ENCODE measurements at regions not wholly inside any gene's neighbourhood (a gene's known extent, or its start where the extent isn't known, plus 50 kb on each side); places are given as distances from the start of the nearest gene placed in this dataset.
"Not testable (repeated sequence)": the region's sequence is repeated elsewhere in the genome, so short reads cannot be mapped to it uniquely, and the experiment has no call there.

DNA sequence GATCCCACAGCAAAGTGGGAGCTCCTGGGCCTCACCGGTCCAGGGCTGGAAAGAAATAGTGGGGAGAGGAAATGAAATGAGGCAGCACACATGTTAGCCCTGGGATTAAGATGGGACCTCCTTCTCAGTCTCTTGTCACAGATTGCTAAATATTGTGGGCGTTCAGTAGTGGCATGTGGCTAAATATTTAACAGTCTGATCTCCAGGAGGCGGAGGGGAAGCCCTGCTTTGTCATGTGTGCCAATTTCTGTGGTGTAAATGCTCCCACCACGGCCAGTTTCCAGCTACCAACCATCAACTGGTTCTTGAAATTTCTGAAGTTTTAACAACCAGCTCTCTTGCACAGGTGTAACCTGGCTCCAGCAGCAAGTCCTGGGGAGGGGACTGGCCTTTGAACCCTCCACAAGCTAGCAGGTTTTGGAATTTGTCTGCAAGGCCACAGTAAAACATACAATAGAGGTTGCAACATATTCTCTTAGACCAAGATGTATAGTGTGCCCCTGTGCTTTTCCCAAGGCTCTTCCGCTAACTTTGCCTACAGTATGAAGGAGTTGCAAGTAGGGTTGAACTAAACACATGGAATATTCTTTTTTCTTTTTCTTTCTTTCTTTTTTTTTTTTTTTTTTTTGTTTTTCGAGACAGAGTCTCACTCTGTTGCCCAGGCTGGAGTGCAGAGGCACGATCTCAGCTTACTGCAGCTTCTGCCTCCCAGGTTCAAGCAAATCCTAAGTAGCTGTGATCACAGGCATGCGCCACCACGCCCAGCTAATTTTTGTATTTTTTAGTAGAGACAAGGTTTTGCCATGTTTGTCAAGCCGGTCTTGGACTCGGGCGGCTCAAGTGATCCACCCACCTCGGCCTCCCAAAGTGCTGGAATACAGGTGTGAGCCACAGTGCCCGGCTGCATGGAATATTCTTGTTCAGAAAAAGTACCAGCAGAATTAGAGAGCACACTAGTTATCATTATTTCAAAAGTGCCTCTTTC, 103.1 kb upstream of the PCBD1 start:
- no peak for DNase-seq

DNA sequence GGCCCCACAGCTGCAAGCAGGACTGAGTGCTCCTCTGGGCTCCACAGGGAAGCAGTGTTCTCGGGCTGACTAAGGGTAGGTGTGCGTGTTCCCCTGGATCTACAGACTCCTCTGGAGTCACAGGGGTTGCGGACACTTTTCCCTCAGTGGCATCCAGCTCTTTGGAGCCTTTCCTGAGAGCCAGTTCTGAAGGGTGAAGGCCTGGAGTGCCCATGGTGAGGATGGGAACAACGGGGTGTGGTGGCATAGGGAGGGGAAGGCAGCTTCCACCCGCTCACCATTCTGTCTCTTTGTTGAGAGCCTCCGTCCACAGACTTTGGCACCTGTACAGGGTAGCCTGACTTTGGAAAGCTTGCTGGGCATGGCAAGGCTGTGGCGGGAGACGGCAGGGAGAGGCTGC, 104.1 kb upstream of the PCBD1 start:
- no peak for DNase-seq

DNA sequence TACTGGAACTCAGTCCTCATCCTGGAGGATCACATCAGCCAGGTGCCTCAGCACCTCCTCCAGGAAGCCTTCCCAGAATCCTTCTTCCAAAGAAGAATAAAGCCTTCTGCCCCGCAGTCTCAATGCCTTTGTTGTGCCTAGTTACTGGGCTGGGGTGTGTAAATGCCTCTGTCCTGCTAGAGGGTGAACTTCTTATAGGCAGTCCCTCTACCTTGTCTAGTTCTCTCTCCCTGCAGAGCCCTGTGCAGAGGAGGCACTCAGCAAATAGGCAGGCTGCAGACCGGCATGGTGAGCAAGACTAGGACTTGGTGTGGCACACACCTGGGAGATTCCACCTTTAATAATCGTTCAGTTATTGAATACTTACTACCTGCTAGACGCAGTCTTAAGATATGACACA, 104.7 kb upstream of the PCBD1 start:
- no peak for DNase-seq

DNA sequence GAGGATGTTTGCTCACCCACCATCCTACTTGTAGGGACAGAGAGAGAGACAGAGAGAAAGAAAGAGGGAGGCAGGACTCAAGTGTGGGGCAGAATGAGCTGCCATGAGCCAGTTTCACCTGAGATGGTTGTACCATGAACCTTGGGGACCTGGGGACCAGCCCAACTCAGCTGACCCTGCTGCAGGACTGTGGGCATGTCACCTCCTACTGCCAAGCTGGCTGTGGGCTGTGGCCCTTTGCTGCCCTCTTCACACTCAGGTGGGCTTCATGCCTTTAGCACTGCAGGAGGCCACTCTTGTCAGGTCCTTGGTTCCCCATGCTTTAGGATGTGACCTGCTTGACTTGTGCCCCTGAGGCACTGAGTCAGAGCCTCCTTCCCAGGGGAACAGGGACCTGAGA, 108.2 kb upstream of the PCBD1 start:
- DNase-seq, result no peak

DNA sequence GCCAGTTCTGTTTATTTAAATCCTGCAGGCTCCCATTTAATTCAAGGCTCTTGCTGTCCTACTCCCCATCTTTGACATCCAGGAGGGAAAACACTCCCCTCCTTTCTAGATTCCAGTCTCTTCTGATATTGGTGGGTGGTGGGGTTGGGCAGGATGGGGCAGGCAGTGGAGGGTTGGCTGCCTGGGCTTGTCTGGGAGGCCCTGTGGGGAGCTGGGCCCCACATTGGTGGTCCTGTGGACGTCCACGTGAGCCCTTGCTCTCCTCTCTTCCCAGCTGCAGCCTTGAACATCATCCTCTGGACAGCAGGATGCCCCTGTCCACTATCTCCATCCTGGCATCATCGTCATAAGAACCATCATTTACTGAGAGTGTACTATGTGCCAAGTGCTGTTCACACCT, 108.9 kb upstream of the PCBD1 start:
- DNase-seq, result no peak

DNA sequence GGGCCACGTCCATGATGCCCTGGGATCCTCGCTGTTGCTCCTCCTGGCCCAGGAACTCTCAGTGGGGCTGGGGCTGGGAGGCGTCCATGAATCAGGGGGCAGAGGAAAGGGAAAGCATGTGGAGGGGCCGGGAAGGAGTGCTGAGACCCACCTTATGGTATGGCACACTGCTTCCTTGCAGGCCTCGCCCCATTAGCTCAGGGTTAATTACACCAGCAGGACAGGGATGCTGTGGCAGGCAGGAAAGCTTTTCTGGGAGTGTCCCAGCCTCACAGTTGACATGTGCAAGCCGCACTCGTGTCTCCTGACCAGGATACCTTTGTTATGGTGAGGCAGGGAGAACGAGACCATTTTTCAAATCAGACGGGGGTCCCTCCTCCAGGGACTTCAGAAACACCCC, 109.7 kb upstream of the PCBD1 start:
- DNase-seq, result no peak

DNA sequence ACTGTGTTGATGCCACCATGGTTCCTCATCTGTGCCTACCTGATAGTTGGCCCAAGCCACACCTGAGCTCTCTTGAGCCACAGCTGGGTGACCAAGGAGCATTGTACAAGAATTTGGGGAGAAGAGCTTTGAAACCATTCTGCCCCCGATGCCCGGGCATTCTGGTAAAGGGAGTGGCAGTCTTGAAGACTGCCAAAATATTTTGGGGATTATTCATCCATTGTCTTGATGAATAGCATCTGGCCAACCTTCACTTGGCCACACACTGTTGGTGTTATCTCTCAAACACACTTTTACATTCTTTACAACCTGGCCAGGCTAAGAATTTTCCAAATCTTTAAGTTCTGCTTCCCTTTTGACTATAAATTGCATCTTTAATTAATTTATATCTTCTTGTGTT, 113.1 kb upstream of the PCBD1 start:
- no peak for DNase-seq

DNA sequence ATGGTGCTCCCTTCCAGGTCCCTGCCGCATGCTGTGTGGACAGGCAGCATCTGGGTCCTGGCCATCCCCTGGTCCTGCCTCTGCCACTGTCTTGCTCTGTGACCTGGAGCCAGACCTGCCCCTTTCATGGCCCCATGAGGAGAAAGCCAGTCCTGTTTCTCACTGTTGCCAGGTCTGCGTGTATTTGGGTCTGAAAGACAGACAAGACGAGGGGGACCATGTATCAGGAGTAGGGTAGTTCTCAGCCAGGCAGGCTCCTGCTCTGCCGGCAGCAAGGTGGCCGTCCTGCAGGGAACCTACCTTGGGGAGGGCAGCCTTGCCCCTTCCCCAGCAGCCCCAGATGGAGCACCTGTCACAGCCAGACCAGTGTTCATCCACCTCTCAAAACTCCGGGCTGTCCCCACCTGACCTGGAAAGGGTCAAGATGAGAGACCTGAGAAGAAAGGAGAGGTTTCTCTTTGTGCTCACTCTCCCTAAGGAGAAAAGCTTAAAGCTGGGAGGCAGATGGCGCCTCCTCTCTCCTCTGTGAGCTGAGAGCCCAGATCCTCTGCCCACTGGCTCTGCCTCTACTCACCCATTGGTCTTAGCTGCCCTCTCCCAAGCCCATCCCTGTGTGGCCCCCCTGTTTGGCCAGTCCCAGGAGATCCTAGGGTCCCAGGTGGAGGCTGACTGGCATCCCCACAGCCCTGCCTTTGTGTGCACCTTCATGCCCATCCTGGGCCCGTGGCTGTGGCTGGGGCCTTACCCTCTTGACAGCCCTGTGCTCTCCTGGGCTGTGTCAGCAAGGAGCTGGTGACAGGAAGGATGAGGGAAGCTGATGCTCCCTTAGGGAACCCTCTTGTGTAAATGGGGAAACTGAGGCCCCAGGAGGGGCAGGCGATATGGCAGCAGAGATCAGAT, 116.1 kb upstream of the PCBD1 start:
- DNase-seq, result no peak

DNA sequence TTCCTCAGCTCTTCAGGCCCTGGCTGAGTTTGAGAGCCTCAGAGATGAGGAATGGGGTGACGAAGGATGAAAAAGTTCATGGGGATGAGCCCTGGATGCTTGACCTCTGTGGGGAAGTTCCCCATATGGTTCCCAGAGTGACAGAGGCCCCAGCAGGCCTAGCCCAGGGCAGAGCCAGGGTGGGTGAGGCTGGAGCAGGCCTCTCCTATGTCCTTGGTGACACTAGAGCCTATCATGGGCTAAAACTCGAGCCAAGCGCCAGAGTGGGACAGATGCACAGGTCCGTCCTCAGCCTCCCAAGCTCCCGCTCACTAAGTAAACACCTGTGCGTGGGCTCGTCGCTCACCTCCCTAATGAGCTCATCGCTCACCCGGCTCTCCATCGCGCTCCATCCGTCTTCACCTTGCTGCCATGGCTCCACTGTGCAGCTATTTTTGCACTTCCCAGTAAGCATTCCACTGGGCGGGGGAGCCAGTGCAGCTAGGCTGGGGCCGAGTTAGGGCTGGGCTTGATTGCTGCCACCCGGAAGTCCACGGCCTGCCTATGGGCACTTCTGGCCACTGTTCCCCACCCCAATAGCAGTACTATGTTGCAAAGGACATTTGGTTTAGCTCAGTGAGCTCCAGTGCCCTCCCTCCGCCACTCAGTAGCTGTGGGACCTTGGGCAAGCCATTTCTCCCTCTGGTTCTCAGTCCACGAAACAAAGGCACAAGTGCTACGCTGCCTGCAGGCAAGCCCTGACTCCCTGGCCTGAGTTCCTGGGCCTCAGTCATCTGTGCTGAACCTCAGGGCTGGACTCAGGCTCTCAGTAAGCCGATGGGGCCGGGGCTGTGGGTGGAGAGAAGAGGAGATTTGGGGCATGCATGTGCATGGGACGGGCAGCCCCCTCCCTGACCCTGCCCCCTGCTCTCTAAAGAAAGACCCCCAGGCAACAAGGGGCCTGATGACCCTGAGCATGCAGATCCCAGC, 117.3 kb upstream of the PCBD1 start:
- DNase-seq, result no peak

DNA sequence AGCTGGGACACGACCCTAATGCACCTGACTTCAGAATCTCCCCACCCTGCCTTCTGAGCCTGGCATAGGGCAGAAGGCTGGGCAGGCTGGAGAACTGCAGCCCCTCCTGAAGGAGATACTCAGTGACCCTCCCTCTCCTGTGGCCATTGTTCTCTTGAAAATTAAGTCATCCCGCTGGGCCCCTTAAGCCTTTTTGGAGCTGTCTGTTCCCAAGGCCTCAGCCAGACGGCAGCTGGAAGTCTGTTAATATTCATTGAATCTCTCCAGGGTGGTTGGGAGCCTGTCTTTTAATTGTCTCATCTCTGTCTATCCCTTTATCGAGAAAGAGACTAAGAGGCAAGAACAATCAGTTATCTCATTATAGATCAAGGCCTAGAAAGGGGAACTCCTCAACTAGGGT, 118.1 kb upstream of the PCBD1 start:
- no peak for DNase-seq

DNA sequence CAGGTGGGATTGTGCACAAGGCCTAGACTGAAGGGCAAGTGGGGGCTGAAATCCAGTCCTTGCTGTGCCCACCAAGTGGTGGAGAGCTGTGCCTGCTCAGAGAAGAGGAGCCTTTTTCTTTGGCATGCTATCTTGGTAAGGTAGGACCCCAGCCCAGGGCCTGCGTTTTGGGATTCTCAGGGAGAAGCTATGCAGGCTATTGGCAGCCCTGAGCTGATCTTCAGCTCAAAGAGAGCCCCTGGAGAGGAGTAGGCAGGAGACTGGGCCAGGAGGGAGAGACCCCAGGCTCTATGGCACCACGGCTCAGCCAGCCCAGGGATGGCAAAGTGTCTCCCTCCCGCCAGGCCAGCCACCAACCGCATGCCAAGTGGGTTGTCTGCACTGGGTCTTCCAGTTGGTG, 119.2 kb upstream of the PCBD1 start:
- DNase-seq, result no peak

DNA sequence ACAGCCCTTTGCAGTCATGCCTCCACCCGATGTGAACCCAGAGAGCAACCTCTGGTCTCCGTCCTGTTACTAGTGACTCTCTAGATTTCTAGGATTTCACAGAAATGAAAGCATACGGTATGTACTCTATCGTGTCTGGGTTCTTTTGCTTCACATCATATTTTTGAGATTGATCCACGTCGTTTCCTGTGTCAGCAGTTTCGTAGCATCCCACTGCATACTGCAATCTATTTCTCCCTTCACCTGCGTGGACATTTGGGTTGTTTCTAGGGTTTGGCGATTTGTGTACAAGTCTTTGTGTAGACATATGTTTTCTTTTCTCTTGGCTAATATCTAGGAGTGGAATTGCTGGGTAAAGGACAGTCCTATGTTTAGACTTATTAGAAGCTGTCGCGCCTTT, 119.8 kb upstream of the PCBD1 start:
- no peak for DNase-seq

DNA sequence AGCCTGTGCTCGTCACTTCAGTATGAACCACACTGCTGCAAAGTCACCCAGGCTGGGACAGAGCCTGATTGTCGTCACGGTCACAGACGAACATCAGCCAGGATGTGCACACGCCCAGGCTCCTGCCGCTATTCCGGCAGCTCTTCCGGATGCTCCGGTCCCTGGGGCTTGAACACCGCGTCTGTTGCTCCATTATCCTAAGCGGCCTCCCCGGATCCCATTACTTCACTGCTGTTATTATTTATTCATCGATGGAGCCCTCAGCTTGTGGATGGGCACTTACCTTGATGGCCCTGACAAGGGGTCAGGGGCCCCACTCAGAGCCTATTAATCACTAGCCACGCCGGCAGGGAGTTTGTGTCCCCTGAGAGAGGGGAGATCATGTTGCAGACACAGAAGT, 120.8 kb upstream of the PCBD1 start:
- no peak for DNase-seq

DNA sequence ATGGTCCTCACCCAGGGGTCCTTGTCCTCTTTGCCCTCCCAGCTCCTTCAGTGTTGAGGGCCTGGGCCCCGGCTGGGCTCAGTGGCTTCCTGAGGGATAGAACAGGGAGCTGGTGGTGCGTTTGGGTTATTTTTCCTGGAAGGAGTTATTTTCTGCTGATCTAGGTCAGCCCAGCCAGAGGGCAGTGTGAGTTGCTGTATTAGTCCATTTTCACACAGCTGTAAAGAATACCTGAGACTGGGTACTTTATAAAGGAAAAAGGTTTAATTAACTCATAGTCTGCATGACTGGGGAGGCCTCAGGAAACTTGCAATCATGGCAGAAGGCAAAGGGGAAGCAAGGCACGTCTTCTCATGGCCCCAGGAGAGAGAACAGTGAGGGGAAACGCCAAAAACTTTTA, 122.4 kb upstream of the PCBD1 start:
- no peak for DNase-seq

DNA sequence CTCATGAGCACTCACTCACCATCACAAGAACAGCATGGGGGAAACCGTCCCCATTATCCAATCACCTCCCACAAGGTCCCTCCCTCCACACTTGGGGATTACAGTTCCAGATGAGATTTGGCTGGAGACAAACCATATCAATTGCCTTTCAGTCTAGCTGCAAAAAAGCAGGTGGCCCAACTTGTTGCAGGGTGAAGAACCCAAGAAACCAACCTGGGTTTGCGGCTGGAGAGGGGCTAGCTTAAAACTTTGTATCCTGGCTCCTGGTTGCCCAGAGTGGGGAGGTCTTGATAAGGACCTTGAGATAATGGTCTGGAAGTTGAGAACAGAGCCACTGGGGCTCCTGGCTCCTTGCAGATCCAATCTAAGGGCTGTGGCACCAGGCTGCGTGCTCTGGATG, 122.8 kb upstream of the PCBD1 start:
- no peak for DNase-seq

DNA sequence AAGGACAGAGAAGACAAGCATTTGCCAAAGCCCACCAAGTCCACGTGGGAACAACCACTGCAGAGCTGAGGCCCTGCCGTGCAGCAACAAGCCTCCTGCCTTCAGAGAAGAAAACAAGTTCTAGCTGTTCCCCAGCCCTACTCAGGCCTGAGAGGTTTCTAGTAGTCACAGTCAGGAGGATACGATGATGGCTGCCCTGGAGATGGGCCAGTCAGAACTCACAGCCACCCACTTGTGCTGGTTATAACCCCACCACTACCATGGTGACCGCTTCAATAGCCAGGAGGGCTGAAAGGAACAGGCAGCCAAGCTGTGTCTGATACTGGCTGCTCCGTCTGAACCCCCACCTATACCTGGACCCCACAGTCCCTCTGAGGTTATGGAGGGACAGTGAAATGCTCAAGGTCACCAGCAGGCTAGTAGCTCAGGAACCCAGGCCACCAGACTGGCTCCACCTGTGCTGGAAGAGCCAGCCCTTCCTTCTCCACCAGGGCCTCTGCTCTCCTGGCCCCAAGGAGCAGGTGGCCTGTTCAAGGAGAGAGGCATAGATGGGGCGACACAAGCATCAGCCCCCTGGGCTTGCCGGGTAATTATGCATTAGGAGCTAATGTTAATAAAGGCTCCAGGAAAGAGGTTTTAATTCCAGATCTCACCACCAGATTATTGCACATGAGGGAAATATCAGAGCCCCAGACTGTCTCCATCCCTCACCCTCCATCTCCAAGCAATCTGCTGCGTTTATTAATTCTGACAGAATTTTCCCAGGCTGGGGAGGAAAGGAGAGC, 125.8 kb upstream of the PCBD1 start:
- no peak for DNase-seq

DNA sequence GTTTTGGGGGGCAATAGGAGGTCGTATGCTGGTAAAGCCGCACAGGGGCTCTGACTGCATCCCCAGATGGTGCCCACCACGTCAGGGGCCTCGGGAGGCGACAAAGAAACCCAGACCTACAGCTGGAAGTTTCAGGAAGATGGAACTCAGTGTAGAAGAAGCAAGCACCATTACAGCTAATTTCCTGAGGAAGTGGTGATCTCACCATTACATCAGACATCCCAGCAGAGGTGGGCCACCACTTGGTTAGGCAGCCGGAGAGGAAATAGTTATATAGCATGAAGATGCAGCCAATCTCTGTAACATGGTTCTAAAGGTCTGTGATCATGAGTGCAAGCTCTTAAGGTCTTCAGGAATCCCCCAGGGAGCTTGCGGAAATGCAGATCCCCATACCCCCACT, 127.3 kb upstream of the PCBD1 start:
- DNase-seq, result no peak

DNA sequence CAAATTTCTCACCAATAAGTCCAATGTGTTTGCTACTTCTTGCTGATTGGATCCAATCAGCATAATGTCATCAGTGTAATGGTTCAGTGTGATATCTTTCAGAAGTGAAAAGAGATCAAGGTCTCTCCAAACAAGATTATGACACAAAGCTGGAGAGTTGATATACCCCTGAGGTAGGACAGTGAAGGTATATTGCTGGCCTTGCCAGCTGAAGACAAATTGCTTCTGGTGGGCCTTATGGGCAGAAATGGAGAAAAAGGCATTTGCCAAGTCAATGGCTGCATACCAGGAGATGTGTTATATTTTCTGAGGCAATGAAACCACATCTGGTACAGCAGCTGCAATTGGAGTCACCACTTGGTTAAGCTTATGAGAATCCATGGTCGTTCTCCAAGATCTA, 131.7 kb upstream of the PCBD1 start:
- DNase-seq, result not testable (repeated sequence)

DNA sequence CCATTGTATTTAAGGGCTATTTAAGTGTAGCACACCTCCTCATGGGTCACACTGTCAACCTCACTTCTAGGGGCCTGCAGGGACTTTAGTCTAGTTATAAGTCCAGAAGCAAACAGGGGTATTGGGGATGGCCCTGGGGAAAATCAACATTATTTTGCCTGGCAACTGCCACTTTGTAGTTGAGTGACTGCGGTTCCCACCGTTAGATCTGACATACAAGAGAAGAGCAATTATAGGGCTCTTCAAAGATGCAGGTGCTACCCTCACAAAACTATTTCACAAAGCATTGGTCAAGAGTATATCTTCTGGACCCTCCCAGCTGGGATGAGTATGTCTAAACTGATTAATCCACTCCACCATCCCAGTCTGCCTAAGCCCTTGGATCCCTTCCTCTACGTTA, 133.0 kb upstream of the PCBD1 start:
- DNase-seq, result no peak

DNA sequence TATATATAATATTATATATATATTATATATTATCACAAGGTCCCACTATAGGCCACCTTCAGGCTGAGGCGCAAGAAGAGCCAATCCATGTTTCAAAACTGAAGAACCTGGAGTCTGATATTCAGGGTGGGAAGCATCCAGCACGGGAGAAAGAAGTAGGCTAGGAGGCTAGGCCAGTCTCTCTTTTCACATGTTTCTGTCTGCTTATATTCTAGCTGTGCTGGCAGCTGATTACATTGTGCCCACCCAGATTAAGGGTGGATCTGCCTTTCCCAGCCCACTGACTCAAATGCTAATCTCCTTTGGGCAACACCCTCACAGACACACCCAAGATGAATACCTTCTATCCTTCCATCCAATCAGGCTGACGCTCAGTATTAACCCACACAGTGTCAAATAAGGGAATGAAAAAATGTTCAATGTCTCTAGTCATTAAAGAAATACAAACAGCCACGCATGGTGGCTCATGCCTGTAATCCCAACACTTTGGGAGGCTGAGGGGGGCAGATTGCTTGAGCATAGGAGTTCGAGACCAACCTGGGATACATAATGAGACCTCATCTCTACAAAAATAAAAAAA, 135.4 kb upstream of the PCBD1 start:
- no peak for DNase-seq

DNA sequence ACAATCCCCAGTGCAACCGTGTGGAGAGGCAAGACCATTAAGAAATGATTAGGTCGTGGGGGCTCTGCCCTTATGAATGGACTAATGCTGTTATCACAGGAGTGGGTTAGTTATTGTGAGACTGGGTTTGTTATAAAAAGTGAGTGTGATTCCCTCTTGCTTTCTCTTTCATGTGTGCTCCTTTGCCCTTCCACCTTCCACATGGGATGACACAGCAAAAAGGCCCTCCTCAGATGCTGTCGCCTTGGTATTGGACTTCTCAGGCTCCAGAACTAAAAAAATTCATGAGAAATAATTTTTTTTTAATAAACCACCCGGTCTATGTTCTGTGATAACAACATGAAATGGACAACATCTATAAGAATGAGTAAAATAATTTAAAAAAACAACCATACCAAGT, 136.1 kb upstream of the PCBD1 start:
- peak; percentile 7 for DNase-seq

DNA sequence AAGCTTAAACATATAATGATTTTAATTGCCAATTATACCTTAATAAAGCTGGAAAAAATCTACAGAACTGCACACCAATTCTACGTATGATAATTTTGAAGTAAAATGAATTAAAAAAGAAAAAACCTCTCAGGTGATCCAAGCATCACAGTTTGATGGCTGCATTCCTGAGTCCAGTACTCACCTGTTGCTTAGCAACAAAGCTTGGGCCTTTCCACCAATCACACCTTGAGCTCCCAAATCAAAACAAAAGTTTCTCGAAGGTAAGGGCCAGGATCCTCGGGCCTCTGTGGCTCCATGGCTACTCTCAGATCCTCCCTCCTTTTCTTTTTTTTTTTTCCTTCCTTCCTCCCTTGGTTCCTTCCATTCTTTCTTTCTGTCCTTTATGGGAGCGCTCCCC, 137.2 kb upstream of the PCBD1 start:
- no peak for DNase-seq

Measured in OCI-M1 (cell line).